A673 (cell line): ENCODE measurements at regions not wholly inside any gene's neighbourhood (a gene's known extent, or its start where the extent isn't known, plus 50 kb on each side); places are given as distances from the start of the nearest gene placed in this dataset.

Experiments
- CTCF ChIP-seq: fragments of 300-800, 200-600 bp; sonication (generic); conservative IDR thresholded peaks from 2 replicates; pipeline ENCODE4 v1.5.1; 2017; ENCODE audit warnings: low read depth, mild to moderate bottlenecking, antibody characterized with exemption, low read length, moderate library complexity, mixed read lengths
- EZH2 ChIP-seq: fragments of 200-600 bp; sonication (generic); IDR thresholded peaks from 2 replicates; pipeline ENCODE4 v1.6.1; 2017; ENCODE audit warnings: borderline replicate concordance, low read depth, mild to moderate bottlenecking, mixed read lengths, antibody characterized with exemption, low read length; ENCODE audit not compliant: poor library complexity, severe bottlenecking

GRCh38 chr12:83945871-83946270 is 966.7 kb downstream of the SLC6A15 start:
- no peak for TF ChIP-seq EZH2
- no peak for TF ChIP-seq CTCF
